HG02571 (cell line): ENCODE measurements at regions not wholly inside any gene's neighbourhood (a gene's known extent, or its start where the extent isn't known, plus 50 kb on each side); places are given as distances from the start of the nearest gene placed in this dataset.
"Not testable (repeated sequence)": the region's sequence is repeated elsewhere in the genome, so short reads cannot be mapped to it uniquely, and the experiment has no call there.

Source experiments
- ATAC-seq: cut with Tn5 transposase; IDR thresholded peaks from one replicate; pipeline ENCODE4 v1.9.1; 2021; ENCODE audit warnings: mild to moderate bottlenecking, moderate library complexity; ENCODE audit not compliant: unreplicated experiment

DNA sequence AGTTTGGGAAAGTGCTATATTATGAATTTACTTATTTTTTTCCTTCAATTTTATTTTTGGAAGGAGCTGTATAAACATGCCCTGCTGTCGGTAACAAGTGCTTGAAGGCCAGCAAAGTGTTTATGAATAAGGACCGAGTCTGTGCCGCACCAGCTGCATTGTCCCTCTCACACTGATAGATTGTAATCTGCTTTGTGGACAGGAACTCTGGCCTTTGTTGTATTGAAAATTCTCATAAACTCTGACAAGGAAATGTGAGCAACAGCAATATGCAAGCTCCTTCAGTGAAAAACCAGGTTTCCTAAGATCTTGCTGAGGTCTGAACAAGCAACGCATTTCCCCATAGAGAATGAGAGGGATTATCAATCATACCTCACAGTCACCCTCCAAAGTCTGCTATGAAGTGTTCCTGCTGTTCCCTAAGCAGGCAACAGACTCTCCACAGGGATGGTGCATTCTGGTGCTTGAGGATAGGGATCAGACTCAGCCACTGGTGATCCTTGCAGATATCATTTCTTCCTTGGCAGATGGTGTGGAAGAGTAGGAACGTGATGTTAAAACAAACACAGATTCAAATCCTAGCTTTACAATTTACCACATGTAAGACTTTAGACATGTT lies 109.6 kb downstream of the KCNJ2 start:
- ATAC-seq: no peak

DNA sequence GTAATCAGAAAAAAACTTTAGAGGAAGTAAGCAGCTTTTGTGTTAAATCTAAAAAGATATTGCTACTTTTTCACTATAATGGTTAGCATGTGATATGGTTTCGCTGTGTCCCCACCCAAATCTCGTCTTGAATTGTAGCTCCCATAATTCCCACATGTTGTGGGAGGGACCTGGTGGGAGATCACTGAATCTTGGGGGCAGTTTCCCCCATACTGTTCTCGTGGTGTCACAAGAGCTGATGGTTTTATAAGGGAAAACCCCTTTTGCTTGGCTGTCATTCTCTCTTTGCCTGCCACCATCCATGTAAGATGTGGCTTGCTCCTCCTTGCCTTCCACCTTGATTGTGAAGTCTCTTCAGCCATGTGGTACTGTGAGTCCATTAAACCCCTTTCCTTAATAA lies 117.1 kb downstream of the KCNJ2 start:
- no peak for ATAC-seq

DNA sequence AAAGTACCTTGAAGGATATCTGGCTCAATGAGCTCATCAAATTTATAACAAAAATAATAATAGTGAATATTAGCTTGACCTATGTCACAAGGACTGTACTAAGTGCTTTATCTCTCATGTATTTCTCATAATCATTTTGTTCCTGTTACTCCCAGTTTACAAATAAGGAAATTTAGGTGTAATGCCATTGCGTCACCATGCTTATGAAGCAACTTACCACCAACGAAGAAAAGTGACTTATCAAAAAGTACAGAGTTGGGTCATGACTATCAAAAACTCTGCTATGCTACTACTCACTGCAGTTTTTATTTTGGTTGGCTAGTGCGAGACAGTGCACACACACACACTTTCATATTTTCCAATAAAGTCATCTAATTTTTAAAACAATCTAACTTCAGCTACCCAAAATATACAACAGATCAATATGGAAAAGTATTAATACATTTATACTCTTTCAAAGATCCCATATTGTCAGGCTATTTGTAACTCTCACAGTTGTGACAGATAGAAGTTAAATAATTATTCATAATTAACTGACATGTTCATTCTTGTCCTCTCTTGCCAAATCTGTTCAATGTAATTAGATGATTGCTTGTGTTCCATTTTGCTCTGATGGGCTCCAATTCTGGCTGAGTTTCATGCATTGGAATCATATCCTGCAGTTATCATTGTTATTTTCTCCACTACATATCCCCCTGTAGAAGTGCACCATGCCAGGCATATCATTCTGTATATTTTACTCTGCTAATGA lies 119.4 kb downstream of the KCNJ2 start:
- ATAC-seq: no peak

DNA sequence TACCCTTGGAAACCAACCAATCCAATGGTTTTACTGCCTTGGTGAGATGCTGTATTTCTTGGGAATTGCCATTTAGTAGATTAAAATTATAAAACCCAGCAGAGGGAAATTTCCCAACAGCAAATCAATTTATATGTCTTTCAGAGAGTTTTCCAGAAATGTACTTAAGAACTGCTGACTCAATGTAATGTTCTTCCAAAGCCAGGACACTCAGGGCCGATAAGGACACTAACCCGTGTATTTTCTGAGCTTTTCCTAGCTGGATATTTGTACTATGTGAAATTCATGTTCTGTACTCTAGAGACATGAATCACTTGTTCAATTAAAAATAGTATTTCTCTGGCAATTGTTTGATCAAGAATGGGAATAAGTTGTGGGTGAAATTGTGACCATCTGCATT lies 121.4 kb downstream of the KCNJ2 start:
- no peak for ATAC-seq

DNA sequence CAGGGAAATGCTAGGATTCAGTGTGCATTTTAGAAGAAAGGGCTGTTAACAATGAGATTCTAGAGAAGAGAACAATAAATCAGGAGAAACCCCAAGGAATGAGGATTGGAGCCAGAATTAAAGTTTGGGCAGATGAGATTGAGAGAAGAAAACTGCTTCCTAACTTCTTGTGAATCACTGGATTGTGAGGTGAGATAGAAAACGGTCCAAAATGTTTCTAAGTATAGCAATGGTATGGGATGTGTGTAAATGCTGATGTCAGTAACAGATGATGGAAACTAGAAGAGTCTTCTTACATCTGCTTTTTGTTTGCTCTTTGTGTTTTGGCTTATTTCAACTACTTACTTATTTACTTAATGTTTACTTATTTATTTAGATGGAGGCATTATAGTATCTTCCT lies 123.0 kb downstream of the KCNJ2 start:
- no peak for ATAC-seq

DNA sequence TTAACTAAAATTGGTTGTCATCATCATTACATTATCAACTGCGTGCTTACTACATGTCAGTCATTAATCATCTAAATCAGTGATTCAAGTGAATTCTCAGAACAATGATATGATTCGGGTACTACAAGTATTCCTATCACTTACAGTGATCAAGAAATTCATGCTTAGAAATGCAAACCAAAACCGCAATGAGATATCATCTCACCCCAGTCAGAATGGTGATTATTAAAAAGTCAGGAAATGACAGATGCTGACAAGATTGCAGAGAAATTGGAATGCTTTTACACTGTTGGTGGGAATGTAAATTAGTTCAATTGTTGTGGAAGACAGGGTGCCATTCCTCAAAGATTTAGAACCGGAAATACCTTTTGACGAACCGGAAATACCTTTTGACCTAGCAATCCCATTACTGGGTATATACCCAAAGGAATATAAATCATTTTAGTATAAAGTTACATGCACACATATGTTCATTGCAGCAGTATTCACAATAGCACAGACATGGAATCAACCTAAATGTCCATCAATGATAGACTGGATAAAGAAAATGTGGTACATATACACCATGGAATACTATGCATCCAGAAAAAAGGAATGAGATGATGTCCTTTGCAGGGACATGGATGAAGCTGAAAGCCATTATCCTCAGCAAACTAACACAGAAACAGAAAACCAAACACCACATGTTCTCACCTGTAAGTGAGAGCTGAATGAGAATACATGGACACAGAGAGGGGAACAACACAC lies 124.4 kb downstream of the KCNJ2 start:
- not testable (repeated sequence) for ATAC-seq

DNA sequence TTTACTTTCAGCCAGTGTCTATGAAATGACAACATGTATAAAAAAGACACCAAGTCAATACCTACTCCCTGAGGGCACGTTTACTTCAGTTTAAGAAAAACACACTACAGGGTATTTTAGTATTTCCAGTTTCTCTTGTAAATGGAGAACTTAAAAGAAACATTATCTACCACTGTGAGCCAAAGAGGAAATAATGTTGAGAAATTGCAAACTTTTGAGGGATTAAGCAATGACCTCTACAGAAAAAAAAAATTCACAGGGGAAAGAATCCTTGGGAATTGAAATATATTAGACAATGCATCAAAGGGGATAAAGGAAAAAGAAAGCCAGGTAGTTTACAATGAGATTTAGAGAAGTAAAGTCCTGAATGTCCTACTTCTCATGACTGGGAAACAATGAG lies 126.0 kb downstream of the KCNJ2 start:
- ATAC-seq: no peak

DNA sequence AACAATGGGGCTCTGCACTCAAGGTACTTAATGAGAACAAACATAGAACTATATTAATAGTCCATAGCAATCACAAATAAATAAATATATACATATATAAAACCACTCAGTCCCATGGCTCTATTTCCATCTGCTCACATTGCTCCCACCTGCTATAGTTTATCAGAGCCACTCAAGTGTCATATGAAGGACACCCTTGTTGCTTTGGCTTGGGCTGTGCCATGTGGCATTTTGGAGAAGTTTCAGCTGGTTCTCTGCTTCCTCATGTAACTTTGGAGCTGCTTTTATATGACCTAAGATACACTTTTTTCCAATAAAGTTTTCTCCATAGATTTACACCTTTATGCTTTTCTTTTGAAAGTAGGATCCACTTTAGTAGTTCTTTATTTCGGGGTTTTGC lies 126.4 kb downstream of the KCNJ2 start:
- ATAC-seq: no peak

DNA sequence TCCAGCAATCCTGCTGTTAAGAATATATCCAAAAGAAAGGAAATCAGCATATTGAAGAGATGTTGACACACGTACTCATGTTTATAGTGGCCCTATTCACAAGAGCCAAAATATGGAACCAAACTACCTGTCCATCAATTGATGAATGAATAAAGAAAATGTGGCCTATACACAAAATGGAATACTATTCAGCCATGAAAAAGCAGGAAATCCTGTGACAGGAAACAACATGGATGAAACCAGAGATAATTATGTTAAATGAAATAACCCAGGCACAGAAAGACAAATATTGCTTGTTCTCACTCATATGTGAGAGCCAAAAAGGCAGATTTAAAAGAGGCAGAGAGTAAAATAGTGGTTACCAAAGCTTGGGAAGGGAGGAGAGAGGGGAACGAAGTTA lies 127.1 kb downstream of the KCNJ2 start:
- no peak for ATAC-seq

DNA sequence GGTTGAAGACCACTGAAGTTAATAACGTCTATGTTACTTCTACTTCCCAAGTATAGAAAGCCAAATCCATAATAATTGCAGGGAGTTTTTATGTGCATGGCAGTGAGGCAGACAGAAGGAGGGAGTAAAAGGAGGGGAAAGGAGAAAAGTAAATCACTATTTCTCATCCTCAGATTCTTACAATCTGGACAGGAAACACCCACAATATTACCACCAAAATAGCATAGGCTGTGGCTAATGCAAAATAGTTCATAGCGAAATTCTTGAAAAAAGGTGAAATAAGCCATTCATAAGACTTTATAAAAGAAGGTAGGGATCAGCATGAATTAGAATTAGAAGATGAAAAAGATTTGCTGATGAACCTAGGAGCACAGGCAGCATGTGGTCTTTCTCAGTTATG lies 128.1 kb downstream of the KCNJ2 start:
- no peak for ATAC-seq

DNA sequence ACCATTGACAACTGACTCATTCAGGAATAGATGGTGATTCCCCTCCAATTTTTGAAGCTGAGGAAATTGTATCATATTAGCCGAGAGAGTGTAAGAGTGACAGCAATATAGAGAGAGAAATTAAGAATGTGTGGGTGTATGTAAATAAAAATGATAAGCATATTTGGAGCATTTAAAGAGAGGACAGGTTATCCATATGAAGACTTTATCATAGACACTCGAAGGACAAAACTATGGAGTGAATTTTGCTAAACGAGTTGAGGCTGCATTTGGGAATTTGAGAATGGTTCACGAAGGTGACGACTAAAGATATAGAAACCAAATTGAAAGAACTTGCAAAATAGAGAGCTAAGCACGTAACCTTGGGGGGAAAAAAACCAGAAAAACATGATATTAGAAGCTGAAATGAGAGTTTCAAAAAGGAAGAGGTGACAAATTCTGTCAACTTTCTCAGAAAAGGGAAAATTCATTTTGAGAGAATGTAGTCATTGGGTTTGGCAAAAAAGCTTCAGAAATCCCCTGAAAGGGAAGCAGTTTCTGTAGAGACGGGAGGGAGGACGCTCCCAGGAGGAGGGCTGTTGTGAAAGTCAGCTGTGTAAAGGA lies 129.7 kb downstream of the KCNJ2 start:
- no peak for ATAC-seq

DNA sequence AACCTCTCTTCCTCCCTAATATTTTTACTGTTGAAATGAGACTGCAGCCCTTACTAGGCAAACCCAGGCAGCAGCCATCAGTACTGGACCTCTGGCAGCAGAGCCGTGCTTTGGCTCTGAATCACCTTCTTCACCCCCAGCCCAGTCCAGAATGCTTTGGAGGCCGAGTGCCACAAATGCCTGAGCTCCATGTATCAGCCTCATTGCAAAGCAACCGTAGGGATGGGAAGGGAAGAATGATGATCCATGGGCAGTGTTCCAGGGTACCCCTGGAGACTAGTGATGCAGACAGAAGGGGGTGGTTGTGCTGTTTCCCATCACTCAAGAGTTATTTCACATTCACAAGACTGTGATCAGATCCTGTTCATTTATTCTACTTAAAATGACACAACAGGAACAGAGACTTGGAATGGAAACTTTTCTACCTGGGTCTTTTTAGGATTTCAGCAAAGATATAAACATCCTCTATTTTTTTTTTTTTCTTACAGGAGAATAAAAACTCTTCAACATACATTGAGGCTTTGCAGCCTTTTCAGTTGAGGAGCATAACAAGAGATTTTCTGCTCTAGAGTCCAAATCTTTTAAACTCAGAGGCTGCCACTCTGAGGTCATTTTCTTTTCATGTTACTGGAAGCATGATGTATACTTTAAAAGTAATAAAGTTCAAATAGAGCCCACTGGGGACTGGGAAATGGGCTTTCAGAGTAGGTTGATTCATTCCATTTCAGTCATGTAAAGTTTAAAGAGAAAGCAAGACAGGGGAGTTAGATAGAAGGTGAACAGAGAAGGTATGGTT lies 138.3 kb downstream of the KCNJ2 start:
- no peak for ATAC-seq

DNA sequence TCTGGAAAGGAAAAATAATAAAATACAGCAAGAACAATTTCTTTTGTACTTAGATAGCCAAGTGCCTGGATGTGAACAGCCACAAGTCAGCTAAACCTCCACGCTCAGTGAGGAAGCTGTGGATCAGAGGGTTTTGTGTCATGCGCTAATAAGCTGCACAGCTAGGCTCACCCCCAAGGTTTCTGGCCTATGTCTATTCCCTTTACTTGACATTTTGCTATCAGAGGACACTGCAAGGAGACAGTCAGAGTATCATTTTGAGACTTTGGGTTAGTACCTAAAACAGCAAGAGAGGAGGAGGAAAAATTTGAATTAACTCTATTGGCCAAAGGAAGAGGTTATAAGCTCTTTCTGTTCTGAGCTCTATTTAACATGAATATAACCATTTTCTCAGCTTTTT lies 139.3 kb downstream of the KCNJ2 start:
- ATAC-seq: no peak

DNA sequence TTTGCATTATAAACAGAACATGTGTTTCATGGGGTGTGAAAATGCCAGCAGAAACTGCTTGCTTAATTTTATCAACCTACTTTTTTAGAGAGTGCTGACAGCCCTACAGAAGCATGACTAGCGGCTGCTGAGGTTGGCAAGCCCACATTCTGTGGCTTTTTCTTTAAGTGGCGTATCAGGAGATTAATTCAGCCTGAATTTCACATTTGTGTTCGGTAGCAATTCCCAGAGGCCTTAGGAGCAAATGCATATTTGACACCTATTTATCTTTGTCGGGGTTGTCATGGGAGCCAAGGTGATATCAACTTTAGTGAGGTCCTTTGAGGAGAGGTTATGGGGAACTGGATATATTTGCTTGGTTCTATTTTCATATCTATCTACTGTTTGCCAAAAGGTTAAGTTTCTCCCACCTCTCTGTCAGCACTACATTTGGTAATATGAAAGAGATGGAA lies 140.9 kb downstream of the KCNJ2 start:
- ATAC-seq: no peak

DNA sequence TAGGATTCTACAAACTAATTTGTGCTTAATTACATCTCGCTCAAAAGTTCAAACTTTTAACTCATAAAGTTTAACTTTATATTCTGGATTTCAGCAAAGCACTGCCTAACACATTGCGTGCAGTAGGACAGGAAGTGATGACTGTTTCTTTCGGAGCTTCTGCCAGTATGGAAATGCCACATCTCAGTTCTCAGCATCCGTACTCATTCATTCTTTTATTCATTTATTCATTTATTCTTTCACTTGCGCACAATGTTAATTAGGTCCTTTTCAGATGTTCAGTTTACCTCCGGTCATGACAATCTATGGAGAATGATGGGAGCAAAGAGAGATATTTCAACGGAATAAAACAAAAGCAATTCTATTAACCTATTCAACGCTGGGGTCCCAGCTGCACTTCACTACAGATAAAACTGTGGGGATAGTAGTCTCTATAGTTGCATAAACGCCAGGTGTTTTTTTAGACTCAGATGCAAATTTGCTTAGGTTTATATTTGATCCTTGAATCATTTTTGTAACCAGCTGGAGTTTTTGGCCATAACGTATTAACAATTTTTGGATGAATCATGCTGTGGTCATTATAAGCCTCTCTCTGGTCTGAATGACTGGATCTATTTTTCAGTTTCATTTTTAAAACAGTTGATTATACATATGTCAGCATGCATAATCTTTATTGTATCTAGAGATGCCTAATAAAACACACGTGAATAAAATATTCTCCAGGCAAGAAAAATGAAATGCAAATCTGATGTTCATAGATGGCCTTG lies 143.9 kb downstream of the KCNJ2 start:
- ATAC-seq: no peak

DNA sequence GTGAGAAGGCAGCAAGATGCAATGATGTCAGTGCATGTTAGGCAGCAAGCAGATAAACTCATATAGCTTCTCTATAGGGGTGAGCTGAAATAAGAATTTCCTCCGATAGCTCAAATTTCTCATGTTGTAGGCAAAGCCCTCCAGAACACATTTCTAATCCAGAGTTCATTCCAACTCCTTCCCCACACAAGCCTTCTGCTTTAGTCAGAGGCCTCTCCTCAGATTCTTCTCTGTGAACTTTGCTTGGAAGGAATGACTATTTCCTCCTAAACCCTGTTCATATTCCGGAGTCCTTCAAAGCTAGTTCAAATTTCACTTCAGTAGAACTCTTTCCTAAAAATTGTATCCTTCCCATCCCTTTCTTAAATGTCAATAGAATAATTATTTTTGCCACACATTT lies 144.8 kb downstream of the KCNJ2 start:
- ATAC-seq: no peak

DNA sequence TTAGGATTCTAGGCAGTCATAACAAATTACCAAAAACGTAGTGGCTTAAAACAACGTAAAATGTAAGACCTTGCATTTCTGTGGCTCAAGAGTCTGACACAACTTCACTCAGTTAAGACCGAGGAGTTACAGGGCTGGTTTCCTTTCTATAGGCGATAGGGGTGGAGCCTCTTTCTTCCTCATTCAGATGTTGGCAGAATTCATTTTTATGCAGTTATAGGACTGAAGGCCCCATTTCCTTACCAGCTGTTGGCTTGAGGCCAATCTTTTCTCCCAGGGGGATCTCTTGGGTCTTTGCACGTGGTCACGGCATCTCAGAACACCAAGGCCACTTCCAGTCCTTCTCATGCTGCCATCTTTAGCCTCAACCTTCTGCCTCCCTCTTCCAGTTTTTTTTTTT lies 145.2 kb downstream of the KCNJ2 start:
- ATAC-seq: no peak

DNA sequence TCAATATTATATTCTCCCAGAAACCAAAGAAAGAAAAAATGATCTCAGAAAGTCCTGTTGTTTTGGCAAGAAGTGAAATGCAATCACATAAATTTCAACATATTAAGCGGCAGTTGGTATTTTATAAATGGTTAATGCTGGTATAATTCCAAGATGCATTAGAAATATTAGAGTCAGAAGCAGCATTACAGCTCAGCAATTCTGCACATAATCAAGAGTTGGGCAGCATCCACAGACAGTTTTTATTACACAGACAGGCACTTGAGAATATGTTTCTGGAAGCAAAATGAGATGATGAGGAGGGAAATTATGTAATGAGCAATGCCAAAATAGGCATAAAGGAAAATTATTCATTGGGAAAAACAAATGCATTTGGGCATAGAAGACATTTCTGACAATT lies 148.1 kb downstream of the KCNJ2 start:
- ATAC-seq: no peak

DNA sequence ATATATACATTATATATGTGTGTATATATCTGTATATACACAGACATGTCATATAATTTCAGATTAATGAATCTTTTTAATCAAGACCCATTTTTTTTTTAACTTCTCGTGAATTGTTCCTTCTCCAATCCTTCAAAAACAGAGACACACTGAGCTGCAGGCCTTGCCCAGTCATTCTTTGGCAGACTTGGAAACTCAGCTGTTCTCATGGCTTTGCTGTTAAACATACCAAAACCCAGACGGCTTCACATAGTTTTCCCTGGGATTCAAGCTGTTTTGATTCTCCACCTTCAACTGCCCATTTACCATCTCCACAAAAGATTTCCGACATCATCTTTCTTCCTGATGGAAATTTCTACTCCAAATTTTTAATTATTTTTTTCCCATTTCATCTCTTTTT lies 148.7 kb downstream of the KCNJ2 start:
- ATAC-seq: no peak

DNA sequence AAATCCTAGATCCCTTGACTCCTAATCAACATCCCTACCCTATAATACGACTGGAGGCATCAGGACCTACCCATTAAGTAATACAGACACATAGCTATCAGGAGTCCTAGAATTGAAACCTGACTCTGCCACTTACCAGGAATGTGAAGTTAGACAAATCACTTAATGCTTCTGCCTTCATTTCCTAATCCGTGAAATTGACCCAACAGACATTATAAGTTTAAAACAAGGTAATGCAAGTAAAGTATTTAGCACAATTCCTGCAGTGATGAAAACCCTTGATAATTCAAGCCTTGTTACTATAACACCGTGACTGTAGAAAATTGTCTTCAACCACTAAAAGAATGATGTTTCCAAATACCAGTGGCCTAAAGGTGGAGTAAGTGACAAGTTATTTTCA lies 150.2 kb downstream of the KCNJ2 start:
- no peak for ATAC-seq
